ENCODE measurements at regions not wholly inside any gene's neighbourhood (a gene's known extent, or its start where the extent isn't known, plus 50 kb on each side); places are given as distances from the start of the nearest gene placed in this dataset.
A peak's percentile ranks its signal among the peaks of the same experiment; 100 is the strongest.

- Histone ChIP-seq H3K27ac (no peak overlapping the region), H3K27me3 (no peaks in the 10 kb centered on the region), H3K36me3 (replicated peaks in 1 of 2; ENCODE audit: insufficient read depth in 1 of 2, low read depth in 2 of 2) (no peaks in the 10 kb centered on the region), H3K4me3 (no peak overlapping the region), H3K9me3 (no peaks in the 10 kb centered on the region), H3K4me1 (no peaks in the 10 kb centered on the region)
- no peak for ATAC-seq
- TF ChIP-seq POLR2A (IDR thresholded peaks at IDR 0.05) = no peak
- TF ChIP-seq CTCF (IDR thresholded peaks at IDR 0.05) = no peak
- intact Hi-C loops (cut with DNase I) = no loop called here
- WGBS, 2 donors = 76 to 77% methylated on average over 2 of the region's 2 CpGs
- no peak for DNase-seq
These were observed 295.7 kb downstream of the FZD1 start for GRCh38 chr7:91559947-91560346.

GRCh38 chr7:91564101-91564500 lies 299.9 kb downstream of the FZD1 start:
- Histone ChIP-seq H3K27me3 (no peaks in the 10 kb centered on the region), H3K9me3 (no peaks in the 10 kb centered on the region), H3K4me1 (peaks cover 14% of the 10 kb centered on the region), H3K27ac (no peak overlapping the region), H3K4me3 (no peak overlapping the region), H3K36me3 (replicated peaks in 1 of 2; ENCODE audit: insufficient read depth in 1 of 2, low read depth in 2 of 2) (no peaks in the 10 kb centered on the region)
- no peak for TF ChIP-seq CTCF (IDR thresholded peaks at IDR 0.05)
- no peak for TF ChIP-seq POLR2A (IDR thresholded peaks at IDR 0.05)
- intact Hi-C loops (cut with DNase I) = no loop called here
- DNase-seq (no peak), ATAC-seq (no peak)
- WGBS, 2 donors = 93 to 96% methylated on average over 1 of the region's 1 CpG

- H3K27ac ChIP-seq = no peak overlapping the region
- no peaks in the 10 kb centered on the region for H3K27me3 ChIP-seq
- no peaks in the 10 kb centered on the region for H3K36me3 ChIP-seq (replicated peaks in 1 of 2; ENCODE audit: insufficient read depth in 1 of 2, low read depth in 2 of 2)
- TF ChIP-seq CTCF (IDR thresholded peaks at IDR 0.05) (no peak), POLR2A (IDR thresholded peaks at IDR 0.05) (no peak)
- H3K4me3 ChIP-seq = no peak overlapping the region
- DNase-seq = no peak
- ATAC-seq = no peak
- intact Hi-C loops (cut with DNase I) = no loop called here
- peaks cover 14% of the 10 kb centered on the region for H3K4me1 ChIP-seq
- 76 to 82% methylated on average over 1 of the region's 1 CpG for WGBS, 2 donors
- H3K9me3 ChIP-seq = no peaks in the 10 kb centered on the region
These were observed 300.3 kb downstream of the FZD1 start for GRCh38 chr7:91564541-91564940.

GRCh38 chr7:91565499-91566401 lies 301.5 kb downstream of the FZD1 start:
- ATAC-seq (peak; percentile 77), DNase-seq (peak; percentile 34 to 65 (median 52))
- Histone ChIP-seq H3K36me3 (replicated peaks in 1 of 2; ENCODE audit: insufficient read depth in 1 of 2, low read depth in 2 of 2) (no peaks in the 10 kb centered on the region), H3K9me3 (no peaks in the 10 kb centered on the region), H3K27me3 (no peaks in the 10 kb centered on the region), H3K4me1 (peaks cover 14% of the 10 kb centered on the region), H3K27ac (peak overlapping the region in 3 of 4 donors; percentile 30 to 65 (median 61)), H3K4me3 (no peak overlapping the region)
- intact Hi-C loops (cut with DNase I) = no loop called here
- TF ChIP-seq CTCF (IDR thresholded peaks at IDR 0.05) (peak in 1 of 7 experiments; percentile 9), POLR2A (IDR thresholded peaks at IDR 0.05) (no peak)
- 26 to 31% methylated on average over 13 of the region's 13 CpGs for WGBS, 2 donors

- TF ChIP-seq CTCF (IDR thresholded peaks at IDR 0.05) = no peak
- no peak for TF ChIP-seq POLR2A (IDR thresholded peaks at IDR 0.05)
- no peak overlapping the region for H3K4me3 ChIP-seq
- ATAC-seq (no peak), DNase-seq (no peak)
- no peaks in the 10 kb centered on the region for H3K36me3 ChIP-seq (replicated peaks in 1 of 2; ENCODE audit: insufficient read depth in 1 of 2, low read depth in 2 of 2)
- peak overlapping the region in 1 of 4 donors; percentile 65 for H3K27ac ChIP-seq
- H3K27me3 ChIP-seq = no peaks in the 10 kb centered on the region
- intact Hi-C loops (cut with DNase I) = no loop called here
- WGBS, 2 donors = 76 to 79% methylated on average over 3 of the region's 3 CpGs
- no peaks in the 10 kb centered on the region for H3K9me3 ChIP-seq
- H3K4me1 ChIP-seq = peaks cover 14% of the 10 kb centered on the region
These were observed 302.1 kb downstream of the FZD1 start for GRCh38 chr7:91566402-91566732.
